OCI-LY1 (cell line): ENCODE measurements at regions not wholly inside any gene's neighbourhood (a gene's known extent, or its start where the extent isn't known, plus 50 kb on each side); places are given as distances from the start of the nearest gene placed in this dataset.
"Not testable (repeated sequence)": the region's sequence is repeated elsewhere in the genome, so short reads cannot be mapped to it uniquely, and the experiment has no call there.

Experiments used
- H2AFZ ChIP-seq: fragments of 200-600 bp; sonication (generic), shearing (Covaris generic); 2 replicates; pipeline ENCODE4 v1.6.0; 2014; ENCODE audit warnings: antibody characterized with exemption, mild to moderate bottlenecking, low read length
- H3F3A ChIP-seq: fragments of 200-600 bp; sonication (generic), shearing (Covaris generic); 2 replicates; pipeline ENCODE4 v1.6.0; 2014; ENCODE audit warnings: mild to moderate bottlenecking, antibody characterized with exemption, low read length, moderate library complexity; ENCODE audit not compliant: insufficient read depth
- H3K27ac ChIP-seq: fragments of 200-600 bp; sonication (generic); 2 replicates; pipeline ENCODE4 v1.5.1; 2014; ENCODE audit warnings: low read length, mixed run types, mild to moderate bottlenecking, low read depth; ENCODE audit not compliant: poor library complexity, severe bottlenecking
- H3K27me3 ChIP-seq: fragments of 200-600 bp; sonication (generic); 2 replicates; pipeline ENCODE4 v1.6.0; 2014; ENCODE audit warnings: antibody characterized with exemption, mild to moderate bottlenecking, low read length, moderate library complexity; ENCODE audit not compliant: insufficient read depth
- H3K36me3 ChIP-seq: fragments of 200-600 bp; sonication (generic); 2 replicates; pipeline ENCODE4 v1.6.1; 2014; ENCODE audit warnings: mild to moderate bottlenecking, antibody characterized with exemption, low read length, moderate library complexity, mixed read lengths; ENCODE audit not compliant: insufficient read depth
- H3K4me1 ChIP-seq: fragments of 200-600 bp; sonication (generic); 2 replicates; pipeline ENCODE4 v1.5.1; 2014; ENCODE audit warnings: mild to moderate bottlenecking, low read length, moderate library complexity; ENCODE audit not compliant: insufficient read depth, severe bottlenecking
- H3K4me2 ChIP-seq: fragments of 200-600 bp; sonication (generic), shearing (Covaris generic); 2 replicates; pipeline ENCODE4 v1.6.1; 2014; ENCODE audit warnings: low read length
- H3K4me3 ChIP-seq: fragments of 200-600 bp; sonication (generic); 2 replicates; pipeline ENCODE4 v1.5.1; 2014; ENCODE audit warnings: low read length, low read depth, mild to moderate bottlenecking, mixed read lengths; ENCODE audit not compliant: poor library complexity, severe bottlenecking
- H3K79me2 ChIP-seq: fragments of 200-600 bp; shearing (Covaris generic); 2 replicates; pipeline ENCODE4 v1.6.1; 2016; ENCODE audit warnings: mixed run types, low read length, mixed read lengths; ENCODE audit not compliant: insufficient read depth
- H3K9ac ChIP-seq: fragments of 200-600 bp; sonication (generic), shearing (Covaris generic); 2 replicates; pipeline ENCODE4 v1.6.1; 2014; ENCODE audit warnings: mild to moderate bottlenecking, low read length, mixed read lengths
- H3K9me2 ChIP-seq: fragments of 200-600 bp; sonication (generic), shearing (Covaris generic); 2 replicates; pipeline ENCODE4 v1.6.1; 2014; ENCODE audit warnings: low read depth, mild to moderate bottlenecking, low read length, mixed read lengths
- H3K9me3 ChIP-seq: fragments of 200-600 bp; shearing (Covaris generic); 2 replicates; pipeline ENCODE4 v1.6.1; 2014; ENCODE audit warnings: low read length, mixed read lengths
- H4K20me1 ChIP-seq: fragments of 200-600 bp; sonication (generic), shearing (Covaris generic); 2 replicates; pipeline ENCODE4 v1.6.0; 2016; ENCODE audit warnings: mild to moderate bottlenecking, low read length; ENCODE audit not compliant: insufficient read depth
- EZH2 ChIP-seq: fragments of 200-600 bp; sonication (generic), shearing (Covaris generic); IDR thresholded peaks from 2 replicates; pipeline ENCODE4 v1.8.0; 2017; ENCODE audit warnings: borderline replicate concordance, mixed run types, mild to moderate bottlenecking, antibody characterized with exemption, low read length, moderate library complexity, mixed read lengths
- TF ChIP-seq, protein P1 (sequence below): fragments of 200-600 bp; sonication (generic), shearing (Covaris generic); IDR thresholded peaks from 2 replicates; pipeline ENCODE4 v1.5.1; 2017; ENCODE audit warnings: mild to moderate bottlenecking, antibody characterized with exemption, low read length, moderate library complexity, mixed read lengths

DNA sequence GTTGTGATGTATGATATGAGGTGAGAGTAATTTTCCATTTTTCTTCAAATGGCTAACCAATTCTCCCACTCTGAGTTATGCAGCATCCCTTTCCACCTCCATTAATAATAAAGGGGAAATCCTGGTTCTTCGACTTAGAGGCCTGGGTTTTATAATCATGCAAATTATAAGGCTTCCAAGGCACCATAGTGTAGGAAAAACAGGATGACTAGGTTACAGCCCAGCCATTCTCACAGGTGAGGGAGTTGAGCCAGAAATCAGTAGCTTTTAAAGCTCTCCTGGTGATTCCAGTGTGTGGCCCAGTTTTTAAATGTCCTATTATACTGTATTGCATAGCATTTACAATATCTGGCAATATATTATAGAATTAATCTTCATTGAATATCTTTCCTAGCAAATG, 203.1 kb downstream of the ARHGEF9 start:
- Histone ChIP-seq H3K9me3 (no peaks in the 10 kb centered on the region), H3K4me3 (no peak overlapping the region), H3K4me1 (no peaks in the 10 kb centered on the region), H3K4me2 (no peak overlapping the region), H3K36me3 (no peaks in the 10 kb centered on the region), H2AFZ (no peak overlapping the region), H3K79me2 (no peaks in the 10 kb centered on the region), H3F3A (no peaks in the 10 kb centered on the region), H4K20me1 (no peaks in the 10 kb centered on the region), H3K27me3 (no peaks in the 10 kb centered on the region), H3K9me2 (no peaks in the 10 kb centered on the region), H3K9ac (no peak overlapping the region), H3K27ac (no peak overlapping the region)
- no peak for TF ChIP-seq EZH2
- TF ChIP-seq, protein P1, sequence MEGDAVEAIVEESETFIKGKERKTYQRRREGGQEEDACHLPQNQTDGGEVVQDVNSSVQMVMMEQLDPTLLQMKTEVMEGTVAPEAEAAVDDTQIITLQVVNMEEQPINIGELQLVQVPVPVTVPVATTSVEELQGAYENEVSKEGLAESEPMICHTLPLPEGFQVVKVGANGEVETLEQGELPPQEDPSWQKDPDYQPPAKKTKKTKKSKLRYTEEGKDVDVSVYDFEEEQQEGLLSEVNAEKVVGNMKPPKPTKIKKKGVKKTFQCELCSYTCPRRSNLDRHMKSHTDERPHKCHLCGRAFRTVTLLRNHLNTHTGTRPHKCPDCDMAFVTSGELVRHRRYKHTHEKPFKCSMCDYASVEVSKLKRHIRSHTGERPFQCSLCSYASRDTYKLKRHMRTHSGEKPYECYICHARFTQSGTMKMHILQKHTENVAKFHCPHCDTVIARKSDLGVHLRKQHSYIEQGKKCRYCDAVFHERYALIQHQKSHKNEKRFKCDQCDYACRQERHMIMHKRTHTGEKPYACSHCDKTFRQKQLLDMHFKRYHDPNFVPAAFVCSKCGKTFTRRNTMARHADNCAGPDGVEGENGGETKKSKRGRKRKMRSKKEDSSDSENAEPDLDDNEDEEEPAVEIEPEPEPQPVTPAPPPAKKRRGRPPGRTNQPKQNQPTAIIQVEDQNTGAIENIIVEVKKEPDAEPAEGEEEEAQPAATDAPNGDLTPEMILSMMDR, result no peak

DNA sequence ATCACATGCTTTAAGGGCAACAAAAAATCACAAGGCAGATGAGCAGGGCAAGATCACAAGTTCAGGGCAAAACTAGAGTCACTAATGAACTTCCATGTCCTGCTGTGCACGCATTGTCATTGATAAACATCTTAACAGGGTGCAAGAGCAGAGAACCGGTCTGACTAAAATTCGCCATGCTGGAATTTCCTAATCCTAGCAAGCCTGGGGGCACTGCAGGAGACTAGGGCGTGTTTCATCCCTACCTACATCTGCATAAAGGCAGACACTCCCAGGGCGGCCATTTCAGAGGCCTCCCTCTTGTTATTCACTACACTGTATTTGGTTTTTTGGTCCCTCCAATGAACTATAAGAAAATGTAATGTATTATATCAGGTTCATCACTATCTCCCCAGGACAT, 203.6 kb downstream of the ARHGEF9 start:
- no peak overlapping the region for H2AFZ ChIP-seq
- no peaks in the 10 kb centered on the region for H3F3A ChIP-seq
- no peak for TF ChIP-seq EZH2
- TF ChIP-seq, protein P1, result no peak
- H3K9me3 ChIP-seq, result no peaks in the 10 kb centered on the region
- no peaks in the 10 kb centered on the region for H3K79me2 ChIP-seq
- no peak overlapping the region for H3K4me3 ChIP-seq
- H3K4me2 ChIP-seq, result no peak overlapping the region
- no peaks in the 10 kb centered on the region for H4K20me1 ChIP-seq
- no peak overlapping the region for H3K27ac ChIP-seq
- no peaks in the 10 kb centered on the region for H3K36me3 ChIP-seq
- no peaks in the 10 kb centered on the region for H3K4me1 ChIP-seq
- no peaks in the 10 kb centered on the region for H3K27me3 ChIP-seq
- H3K9me2 ChIP-seq, result no peaks in the 10 kb centered on the region
- no peak overlapping the region for H3K9ac ChIP-seq

DNA sequence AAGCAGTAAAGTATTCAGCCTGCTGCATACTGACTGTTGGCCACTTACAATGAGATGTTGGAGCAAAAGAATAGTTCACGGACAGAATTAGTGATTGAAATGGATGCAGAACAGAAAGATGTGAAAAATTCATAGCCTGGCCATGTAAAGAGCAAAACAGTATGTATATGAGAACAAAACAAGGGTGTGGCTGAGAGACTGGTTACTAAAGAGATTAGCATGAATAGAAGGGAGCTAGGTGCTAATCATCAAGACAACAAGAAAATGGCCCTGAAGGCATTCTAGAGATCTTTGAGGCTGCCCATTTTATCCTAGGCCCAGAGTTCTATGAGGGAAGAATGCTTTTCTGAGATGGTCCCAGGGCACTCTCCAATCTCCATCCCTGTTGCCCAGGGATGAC, 208.5 kb downstream of the ARHGEF9 start:
- no peaks in the 10 kb centered on the region for H3K36me3 ChIP-seq
- H4K20me1 ChIP-seq, result no peaks in the 10 kb centered on the region

DNA sequence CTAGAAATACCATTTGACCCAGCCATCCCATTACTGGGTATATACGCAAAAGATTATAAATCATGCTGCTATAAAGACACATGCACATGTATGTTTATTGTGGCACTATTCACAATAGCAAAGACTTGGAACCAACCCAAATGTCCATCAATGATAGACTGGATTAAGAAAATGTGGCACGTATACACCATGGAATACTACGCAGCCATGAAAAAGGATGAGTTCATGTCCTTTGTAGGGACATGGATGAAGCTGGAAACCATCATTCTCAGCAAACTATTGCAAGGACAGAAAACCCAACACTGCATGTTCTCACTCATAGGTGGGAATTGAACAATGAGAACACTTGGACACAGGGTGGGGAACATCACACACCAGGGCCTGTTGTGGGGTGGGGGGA, 209.3 kb downstream of the ARHGEF9 start:
- H3K79me2 ChIP-seq, H4K20me1 ChIP-seq: not testable (repeated sequence)

More for the DNA sequence above, 208.5 kb downstream of the ARHGEF9 start:
- Histone ChIP-seq H3K4me2 (no peak overlapping the region), H3F3A (no peaks in the 10 kb centered on the region), H3K4me3 (no peak overlapping the region), H3K27me3 (no peaks in the 10 kb centered on the region), H3K9me3 (no peaks in the 10 kb centered on the region), H3K9me2 (no peaks in the 10 kb centered on the region), H3K9ac (no peak overlapping the region), H3K27ac (no peak overlapping the region), H2AFZ (no peak overlapping the region), H3K4me1 (no peaks in the 10 kb centered on the region), H3K79me2 (no peaks in the 10 kb centered on the region)
- no peak for TF ChIP-seq EZH2
- TF ChIP-seq, protein P1, result no peak

More for the DNA sequence above, 209.3 kb downstream of the ARHGEF9 start:
- not testable (repeated sequence) for H3K9me2 ChIP-seq, H3K4me3 ChIP-seq, H2AFZ ChIP-seq, H3K4me1 ChIP-seq, H3F3A ChIP-seq, H3K27ac ChIP-seq, H3K27me3 ChIP-seq, H3K36me3 ChIP-seq, H3K9ac ChIP-seq, H3K4me2 ChIP-seq, H3K9me3 ChIP-seq
